Endothelial cell of umbilical vein (primary cell): ENCODE measurements at regions not wholly inside any gene's neighbourhood (a gene's known extent, or its start where the extent isn't known, plus 50 kb on each side); places are given as distances from the start of the nearest gene placed in this dataset.

Experiments used
- BruUV-seq: library from RNA; stranded (reverse); fragments of 400-500 nt; replicated peaks from 2 replicates; lab custom pipeline; 2021; lab: Mats Ljungman, UMichigan
- CTCF ChIA-PET: fragments of 300-600, 350-600 bp; sonication (Branson Sonifier 250); formaldehyde crosslinking; loops from one replicate; lab custom pipeline; 2021; ENCODE audit warnings: antibody characterized with exemption, inconsistent platforms; lab: Charles Lee
- POLR2A ChIA-PET: fragments of 300-600, 350-600 bp; sonication (Branson Sonifier 250); formaldehyde crosslinking; loops from one replicate; lab custom pipeline; 2021; ENCODE audit warnings: antibody characterized with exemption, inconsistent platforms; lab: Charles Lee
- DNase-seq: peaks from one replicate; pipeline ENCODE4 v3.0.0-alpha.2; 2011; ENCODE audit warnings: low read depth, low spot score
- FAIRE-seq: peaks from 2 replicates; lab custom pipeline; 2011; peaks lifted over from hg19 to GRCh38; lab: Jason Lieb, UNC
- H2AFZ ChIP-seq: 2 replicates; pipeline ENCODE4 v1.6.0; 2012; ENCODE audit warnings: low read depth, low read length, control low read depth, inconsistent platforms
- H3K27ac ChIP-seq: 2 replicates; pipeline ENCODE4 v1.5.1; 2011; ENCODE audit warnings: low read depth, mild to moderate bottlenecking, control low read depth, low read length, moderate library complexity; ENCODE audit not compliant: insufficient read depth
- H3K27me3 ChIP-seq, 2 experiments: 2 replicates each; pipeline versions ENCODE4 v1.6.0 to v1.6.1; 2011; ENCODE audit warnings: low read length in 2 of 2, mixed read lengths in 1 of 2; ENCODE audit not compliant: control insufficient read depth in 2 of 2, insufficient read depth in 2 of 2
- H3K36me3 ChIP-seq, 2 experiments: 2 replicates in 1 of 2; 3 replicates in 1 of 2; pipeline ENCODE4 v1.5.1; 2011; ENCODE audit warnings: low read length in 2 of 2, mild to moderate bottlenecking in 1 of 2, moderate library complexity in 1 of 2; ENCODE audit not compliant: control insufficient read depth in 2 of 2, insufficient read depth in 2 of 2; ENCODE audit errors: extremely low read depth in 1 of 2
- H3K4me1 ChIP-seq: 3 replicates; pipeline ENCODE4 v1.5.1; 2011; ENCODE audit warnings: mild to moderate bottlenecking, low read length; ENCODE audit not compliant: control insufficient read depth, insufficient read depth; ENCODE audit errors: extremely low read depth
- H3K4me2 ChIP-seq: 2 replicates; pipeline ENCODE4 v1.6.1; 2011; ENCODE audit warnings: low read length, control low read depth, mixed read lengths; ENCODE audit not compliant: insufficient read depth
- H3K4me3 ChIP-seq, 3 experiments: fragments of 200-600 bp in 1 of 3; sonication (generic), shearing (Covaris generic) in 1 of 3; replicated peaks in 1 of 3; 2 replicates each; pipeline ENCODE4 v1.5.1; 2011 to 2016; ENCODE audit warnings: control low read depth in 3 of 3, low read length in 3 of 3, mild to moderate bottlenecking in 2 of 3, inconsistent platforms in 1 of 3, low read depth in 1 of 3, moderate library complexity in 1 of 3; ENCODE audit not compliant: insufficient read depth in 1 of 3
- H3K79me2 ChIP-seq: 2 replicates; pipeline ENCODE4 v1.6.0; 2012; ENCODE audit warnings: low read length, inconsistent platforms; ENCODE audit not compliant: control insufficient read depth, insufficient read depth
- H3K9ac ChIP-seq: replicated peaks from 2 replicates; pipeline ENCODE3; 2011; ENCODE audit warnings: low read length, control low read depth; ENCODE audit not compliant: insufficient read depth; ENCODE audit errors: extremely low read depth
- H3K9me1 ChIP-seq: replicated peaks from 3 replicates; pipeline ENCODE4 v1.6.0; 2011; ENCODE audit warnings: mild to moderate bottlenecking, low read length; ENCODE audit not compliant: control insufficient read depth, insufficient read depth; ENCODE audit errors: extremely low read depth
- H3K9me3 ChIP-seq: replicated peaks from 2 replicates; pipeline ENCODE4 v1.5.1; 2012; ENCODE audit warnings: low read length, inconsistent platforms; ENCODE audit not compliant: control insufficient read depth, insufficient read depth
- H4K20me1 ChIP-seq: replicated peaks from 2 replicates; pipeline ENCODE3; 2011; ENCODE audit warnings: mild to moderate bottlenecking, low read length; ENCODE audit not compliant: control insufficient read depth, insufficient read depth; ENCODE audit errors: extremely low read depth
- CTCF ChIP-seq, 2 donors: IDR thresholded peaks; 1 replicate in 1 of 2; 2 replicates in 1 of 2; pipeline ENCODE4 v1.5.1; 2011; ENCODE audit warnings: low read length in 2 of 2, mild to moderate bottlenecking in 2 of 2, moderate library complexity in 2 of 2, control low read depth in 1 of 2, inconsistent platforms in 1 of 2, low read depth in 1 of 2; ENCODE audit not compliant: insufficient read depth in 1 of 2; ENCODE audit errors: extremely low read depth in 1 of 2
- EZH2 ChIP-seq: IDR thresholded peaks from 2 replicates; pipeline ENCODE4 v1.6.1; 2012; ENCODE audit warnings: borderline replicate concordance, low read depth, mild to moderate bottlenecking, moderate library complexity, low read length, inconsistent platforms; ENCODE audit not compliant: severe bottlenecking
- FOS ChIP-seq: IDR thresholded peaks from 2 replicates; pipeline ENCODE4 v1.6.1; 2011; ENCODE audit warnings: mild to moderate bottlenecking, low read length, moderate library complexity, borderline replicate concordance; ENCODE audit not compliant: insufficient read depth
- GATA2 ChIP-seq: IDR thresholded peaks from 2 replicates; pipeline ENCODE4 v1.7.0; 2011; ENCODE audit warnings: low read depth, mild to moderate bottlenecking, moderate library complexity, mixed read lengths, low read length; ENCODE audit not compliant: insufficient read length, insufficient read depth
- JUN ChIP-seq: IDR thresholded peaks from 2 replicates; pipeline ENCODE4 v1.6.1; 2011; ENCODE audit warnings: borderline replicate concordance, low read depth; ENCODE audit not compliant: insufficient read length, insufficient read depth
- MAX ChIP-seq: IDR thresholded peaks from 2 replicates; pipeline ENCODE4 v1.6.1; 2011; ENCODE audit not compliant: insufficient read depth, insufficient read length
- MYC ChIP-seq: IDR thresholded peaks from one replicate; pipeline ENCODE4 v1.6.1; 2011; ENCODE audit warnings: mild to moderate bottlenecking, low read depth, low read length
- POLR2A ChIP-seq: IDR thresholded peaks from 2 replicates; pipeline ENCODE4 v1.6.1; 2012; ENCODE audit warnings: low read depth, mild to moderate bottlenecking, control low read depth, low read length
- POLR2AphosphoS5 ChIP-seq: IDR thresholded peaks from 2 replicates; pipeline ENCODE4 v1.6.1; 2012; ENCODE audit warnings: low read depth, mild to moderate bottlenecking, control low read depth, low read length, moderate library complexity; ENCODE audit not compliant: insufficient read depth
- dilution Hi-C: fragments of 300-500 bp; cut with MboI; formaldehyde crosslinking; loops from one replicate; pipeline ENCODE4 v1.15.0; 2019; ENCODE audit warnings: low sequenced_read_pairs; ENCODE audit not compliant: extremely low pct_ligation_motif_present
- intact Hi-C: fragments of 100-400 bp; cut with micrococcal nuclease; formaldehyde crosslinking; loops from one replicate; pipeline ENCODE4 v1.10.0; 2022

GRCh38 chr12:58295268-58295667 is 353.9 kb downstream of the ATP23 start:
- Histone ChIP-seq H3K36me3 (no peaks in the 10 kb centered on the region), H3K9me3 (no peaks in the 10 kb centered on the region), H3K9me1 (no peaks in the 10 kb centered on the region), H3K79me2 (no peaks in the 10 kb centered on the region), H3K9ac (no peak overlapping the region), H3K27me3 (no peaks in the 10 kb centered on the region), H2AFZ (no peak overlapping the region), H3K4me3 (no peak overlapping the region), H4K20me1 (no peaks in the 10 kb centered on the region), H3K27ac (no peak overlapping the region), H3K4me1 (no peaks in the 10 kb centered on the region), H3K4me2 (no peak overlapping the region)
- no TSS peak for BruUV-seq
- DNase-seq (no peak), FAIRE-seq (no peak)
- CTCF ChIA-PET = no interaction called here
- intact Hi-C loops = no loop called here
- POLR2A ChIA-PET = no interaction called here
- dilution Hi-C loops = no loop called here
- TF ChIP-seq MAX = no peak
- TF ChIP-seq POLR2A = no peak
- TF ChIP-seq CTCF (IDR thresholded peaks at IDR 0.05; ENCODE audit: extremely low read depth in 1 of 2, insufficient read depth in 1 of 2, low read depth in 1 of 2, low read length in 2 of 2) = no peak
- no peak for TF ChIP-seq JUN
- TF ChIP-seq MYC = no peak
- no peak for TF ChIP-seq POLR2AphosphoS5
- no peak for TF ChIP-seq EZH2
- TF ChIP-seq FOS = no peak
- TF ChIP-seq GATA2 = no peak
